Umbilical cord (tissue), 1 donor: ENCODE measurements at regions not wholly inside any gene's neighbourhood (a gene's known extent, or its start where the extent isn't known, plus 50 kb on each side); places are given as distances from the start of the nearest gene placed in this dataset.
"Not testable (repeated sequence)": the region's sequence is repeated elsewhere in the genome, so short reads cannot be mapped to it uniquely, and the experiment has no call there.

Experiments used
- DNase-seq: peaks from one replicate; pipeline ENCODE4 v3.0.0-alpha.2; 2015; ENCODE audit warnings: low spot score

DNA sequence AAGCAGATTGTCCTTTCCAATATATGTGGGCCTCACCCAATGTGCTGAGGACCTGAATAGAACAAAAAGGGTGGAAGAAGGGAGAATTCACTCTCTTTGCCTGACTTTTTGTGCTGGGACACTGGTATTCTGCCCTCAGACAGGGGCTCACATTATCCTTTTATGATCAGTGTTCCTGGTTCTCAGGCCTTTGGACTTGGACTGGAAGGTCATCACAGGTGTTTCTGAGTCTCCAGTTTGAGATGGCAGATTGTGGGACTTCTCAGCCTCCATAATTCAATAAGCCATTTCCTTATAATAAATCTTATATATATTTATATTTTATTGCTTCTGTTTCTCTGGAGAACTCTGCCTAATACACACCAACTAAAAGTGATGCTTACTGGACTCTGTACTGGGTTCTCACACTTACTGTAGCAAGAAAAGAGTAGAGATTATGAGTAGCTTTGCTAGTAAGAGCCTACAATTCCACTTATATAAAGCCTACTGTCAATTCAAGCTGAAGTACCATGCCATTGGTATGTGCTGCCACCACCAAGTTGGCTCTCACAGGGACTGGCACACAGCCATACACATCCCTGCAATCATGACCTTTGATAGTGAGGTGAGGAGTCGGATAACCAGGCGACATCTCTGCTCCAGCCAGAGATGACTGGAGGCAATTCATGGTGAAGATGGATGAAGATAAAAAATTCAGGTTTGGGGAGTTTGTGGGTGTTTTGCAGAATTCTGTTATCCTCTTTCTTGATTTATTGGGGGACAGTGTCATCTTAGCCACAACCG is 130.7 kb upstream of the NR3C1 start:
- no peak for DNase-seq

DNA sequence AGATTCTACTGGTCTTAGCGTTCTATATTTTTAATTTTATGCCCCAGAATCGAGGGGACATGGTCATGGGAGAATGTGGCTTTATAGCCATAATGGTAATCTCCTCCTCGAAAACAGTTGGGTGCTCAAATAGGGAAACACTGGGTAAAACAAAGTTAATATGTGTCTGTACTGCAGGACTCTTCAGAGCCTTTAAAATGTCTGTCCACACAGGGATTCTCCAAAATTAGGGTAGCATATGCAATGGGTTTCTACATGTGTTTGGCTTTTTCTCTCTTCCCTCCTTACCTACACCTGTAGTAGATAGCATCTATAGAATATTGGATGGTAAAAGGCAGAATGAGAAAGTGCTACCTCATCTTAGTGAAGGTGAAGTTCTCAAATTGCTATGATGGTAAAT is 130.0 kb upstream of the NR3C1 start:
- DNase-seq, result no peak

DNA sequence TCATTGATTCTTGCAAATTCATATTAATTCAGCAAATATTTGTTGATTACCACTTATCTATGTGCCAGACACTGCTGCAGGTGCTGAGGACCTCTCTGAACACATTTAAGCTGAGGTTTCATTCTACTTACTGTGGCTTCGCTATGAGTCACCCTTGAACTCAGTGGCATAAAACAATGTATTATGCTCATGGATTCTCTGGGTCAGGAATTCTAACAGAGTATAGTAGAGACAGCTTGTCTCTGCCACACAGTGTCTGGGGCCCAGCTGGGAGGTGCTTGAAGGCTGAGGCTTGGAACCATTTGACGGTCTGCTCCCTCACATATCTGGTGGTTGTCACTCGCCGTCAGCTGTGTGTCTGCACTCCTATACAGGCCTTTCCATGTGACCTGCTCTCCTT is 124.3 kb upstream of the NR3C1 start:
- DNase-seq, result no peak

DNA sequence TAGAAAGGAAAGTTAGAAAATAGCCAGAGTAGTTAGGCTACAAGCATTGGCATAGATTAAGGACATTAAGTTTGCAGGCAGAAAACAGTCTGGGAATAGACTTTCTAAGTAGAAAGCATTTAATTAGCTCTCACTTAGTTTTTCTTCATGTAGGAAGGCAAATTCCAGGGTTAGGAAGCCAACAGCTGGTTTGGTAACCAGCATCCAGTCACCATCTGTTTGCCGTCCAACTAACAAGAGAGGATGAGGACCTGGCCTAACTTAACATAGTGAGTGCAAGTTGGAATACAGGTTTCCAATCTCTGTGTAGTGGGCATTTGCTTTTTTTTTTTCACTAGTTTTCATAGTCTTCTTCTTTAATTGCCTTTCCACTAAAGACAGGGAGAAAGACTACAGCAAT is 121.7 kb upstream of the NR3C1 start:
- no peak for DNase-seq

DNA sequence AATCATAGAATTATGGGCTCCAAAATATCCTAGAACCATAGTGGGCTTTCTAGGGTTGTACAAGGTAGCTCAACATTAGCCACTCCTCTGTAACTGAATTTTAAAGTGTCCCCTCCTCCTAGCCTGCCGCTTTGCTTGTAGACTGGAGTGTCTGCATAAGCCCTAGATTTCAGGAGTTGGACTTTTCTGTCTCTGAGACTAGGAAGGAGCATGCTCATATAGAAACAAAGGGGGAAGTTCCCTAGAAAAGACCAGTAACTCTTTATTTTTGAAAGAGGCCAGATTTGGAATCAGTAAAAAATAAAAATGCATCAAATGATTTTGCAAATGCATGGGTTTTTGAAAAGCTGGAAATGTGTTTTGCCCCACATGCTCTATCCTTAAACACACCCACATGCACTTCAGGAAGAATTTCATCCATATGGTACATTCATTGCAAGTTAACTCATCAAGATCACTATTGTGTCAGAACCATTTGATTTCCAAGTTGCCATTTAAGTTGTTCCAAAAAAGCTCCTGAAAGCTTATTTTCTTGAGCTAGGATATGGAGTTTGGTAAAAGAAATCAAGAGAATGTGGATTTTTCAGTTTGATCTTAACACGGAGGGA is 121.0 kb upstream of the NR3C1 start:
- no peak for DNase-seq

DNA sequence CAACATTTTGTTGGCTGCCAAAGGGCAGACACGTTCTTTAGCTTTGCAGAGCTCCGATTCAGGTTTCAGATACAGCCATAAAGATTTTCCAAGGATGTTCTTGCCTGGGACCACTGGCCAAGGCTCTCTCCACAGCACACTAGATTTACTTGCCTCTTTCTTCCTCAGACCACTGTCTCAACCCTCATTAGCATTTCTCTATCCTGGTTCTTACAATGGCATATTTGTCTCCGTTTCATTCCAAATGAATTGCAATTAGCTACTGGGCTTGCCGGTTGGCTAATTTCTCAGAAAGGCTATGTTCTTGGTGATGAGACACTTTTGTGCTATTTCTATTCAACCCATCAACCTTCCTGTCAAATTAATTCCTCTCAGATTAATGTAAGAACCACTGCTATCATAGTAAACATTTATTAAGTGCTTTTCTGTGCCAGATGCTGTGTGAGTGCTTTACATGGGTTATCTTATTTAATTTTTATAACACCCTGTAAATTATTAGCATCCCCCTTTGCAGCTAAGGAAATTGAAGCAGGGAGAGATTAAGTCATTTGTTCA is 118.4 kb upstream of the NR3C1 start:
- DNase-seq, result no peak

DNA sequence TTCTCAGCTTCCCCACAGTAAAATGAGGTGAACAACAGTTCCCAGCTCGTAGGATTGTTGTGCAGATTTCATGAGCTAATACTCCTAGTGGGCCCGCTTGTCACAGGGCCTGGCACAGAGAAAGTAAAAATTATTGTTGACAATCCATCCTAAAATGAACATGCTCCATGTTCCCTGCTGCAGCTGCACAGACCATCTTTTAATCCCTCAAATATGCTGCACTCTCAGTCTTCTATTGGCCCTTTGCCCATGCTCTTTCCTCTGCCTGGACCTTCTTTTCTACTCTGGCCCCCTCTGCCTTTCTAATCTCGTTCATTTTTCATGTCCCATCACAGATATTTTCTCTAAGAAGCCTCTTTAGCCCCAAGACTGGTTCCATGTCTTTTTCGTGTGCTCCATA is 117.7 kb upstream of the NR3C1 start:
- peak; percentile 50 for DNase-seq

DNA sequence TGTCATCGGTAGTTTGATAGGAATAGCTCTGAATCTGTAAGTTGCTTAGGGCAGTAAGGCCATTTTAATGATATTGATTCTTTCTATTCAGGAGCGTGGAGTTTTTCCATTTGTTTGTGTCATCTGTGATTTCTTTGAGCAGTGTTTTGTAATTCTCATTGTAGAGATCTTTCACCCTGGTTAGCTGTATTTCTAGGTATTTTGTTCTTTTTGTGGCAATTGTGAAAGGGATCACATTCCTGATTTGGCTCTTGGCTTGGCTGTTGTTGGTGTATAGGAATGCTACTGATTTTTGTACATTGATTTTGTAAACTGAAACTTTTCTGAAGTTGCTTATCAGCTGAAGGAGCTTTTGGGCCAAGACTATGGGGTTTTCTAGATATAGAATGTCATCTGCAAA is 115.7 kb upstream of the NR3C1 start:
- not testable (repeated sequence) for DNase-seq

DNA sequence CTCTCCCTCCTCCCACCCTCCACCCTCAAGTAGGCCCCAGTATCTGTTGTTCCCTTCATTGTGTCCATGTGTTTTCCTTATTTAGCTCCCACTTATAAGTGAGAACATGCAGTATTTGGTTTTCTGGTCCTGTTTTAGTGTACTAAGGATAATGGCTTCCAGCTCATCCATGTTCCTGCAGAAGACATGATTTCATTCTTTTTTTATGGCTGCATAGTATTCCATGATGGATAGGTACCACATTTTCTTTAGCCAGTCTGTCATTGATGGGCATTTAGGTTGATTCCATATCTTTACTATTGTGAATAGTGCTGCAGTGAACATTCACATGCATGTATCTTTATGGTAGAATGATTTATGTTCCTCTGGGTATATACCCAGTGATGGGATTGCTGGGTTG is 114.3 kb upstream of the NR3C1 start:
- not testable (repeated sequence) for DNase-seq

DNA sequence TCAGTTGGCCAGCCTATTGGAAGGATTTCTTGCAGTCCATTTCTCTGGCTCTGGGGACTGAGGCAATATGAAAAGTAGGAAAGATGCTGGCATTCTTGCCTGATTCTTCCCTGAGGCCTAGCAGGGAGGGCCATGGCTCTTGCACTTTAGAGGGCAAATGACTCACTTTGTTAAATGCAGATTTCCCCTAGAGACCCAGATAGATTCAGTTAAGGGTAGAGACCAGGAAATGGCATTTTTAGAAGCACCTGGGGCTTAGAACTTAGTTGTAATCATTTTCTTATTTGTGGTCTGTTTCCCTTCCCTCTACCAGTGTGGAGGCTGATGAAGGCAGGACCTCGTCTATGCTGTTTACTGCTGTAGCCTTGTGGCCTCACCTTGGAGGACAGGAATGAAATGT is 112.8 kb upstream of the NR3C1 start:
- no peak for DNase-seq

DNA sequence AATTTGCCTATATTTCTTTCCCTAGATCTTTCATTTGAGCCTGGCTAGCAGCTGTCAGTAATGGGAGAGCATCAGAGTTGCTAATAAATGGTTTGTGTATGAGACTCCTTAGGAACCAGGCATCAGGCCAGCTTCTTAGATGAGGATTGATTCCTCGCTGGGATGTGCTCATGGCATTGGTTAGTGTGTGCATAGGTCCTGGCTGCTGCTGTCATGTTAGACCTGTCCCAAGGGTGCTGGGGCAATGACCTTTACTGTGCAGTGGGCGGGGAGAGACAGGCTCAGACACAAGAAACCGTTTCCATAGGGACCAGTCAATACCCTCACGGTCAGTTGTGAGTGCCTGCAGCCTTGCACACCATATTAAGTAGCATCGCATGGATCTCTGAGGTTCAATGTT is 112.3 kb upstream of the NR3C1 start:
- no peak for DNase-seq

DNA sequence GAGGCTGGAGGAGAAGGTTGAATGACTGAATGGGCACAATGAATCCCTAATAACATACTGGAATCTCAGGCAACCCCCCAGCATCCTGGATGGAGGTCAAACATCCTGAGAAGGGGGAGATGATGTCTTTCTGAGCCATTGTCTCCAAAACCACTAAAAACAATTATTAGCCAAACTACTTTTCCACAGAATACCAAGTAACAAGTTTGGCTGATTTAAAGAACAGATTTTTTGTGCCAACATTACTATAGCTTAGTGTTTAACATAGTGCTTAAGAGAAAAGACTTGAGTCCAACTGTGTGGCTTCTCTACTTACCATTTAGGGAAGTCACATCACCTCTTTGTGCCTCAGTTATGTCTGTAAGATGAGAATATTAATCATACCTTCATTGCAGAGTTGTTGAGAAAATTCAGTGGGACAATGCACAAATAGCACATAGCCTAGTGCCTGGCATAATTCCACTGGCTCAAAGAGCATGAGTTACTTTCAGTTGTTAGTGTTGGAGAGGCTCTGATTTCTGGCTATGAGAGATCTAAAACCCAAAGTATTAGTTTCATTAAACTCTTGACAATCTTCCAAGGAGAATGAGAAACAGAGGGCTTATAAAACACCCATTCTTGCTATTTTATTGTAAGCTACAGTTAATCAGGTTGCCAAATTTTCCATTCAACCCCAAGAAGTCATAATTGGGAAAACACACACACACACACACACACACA is 111.3 kb upstream of the NR3C1 start:
- peak; percentile 41 for DNase-seq

DNA sequence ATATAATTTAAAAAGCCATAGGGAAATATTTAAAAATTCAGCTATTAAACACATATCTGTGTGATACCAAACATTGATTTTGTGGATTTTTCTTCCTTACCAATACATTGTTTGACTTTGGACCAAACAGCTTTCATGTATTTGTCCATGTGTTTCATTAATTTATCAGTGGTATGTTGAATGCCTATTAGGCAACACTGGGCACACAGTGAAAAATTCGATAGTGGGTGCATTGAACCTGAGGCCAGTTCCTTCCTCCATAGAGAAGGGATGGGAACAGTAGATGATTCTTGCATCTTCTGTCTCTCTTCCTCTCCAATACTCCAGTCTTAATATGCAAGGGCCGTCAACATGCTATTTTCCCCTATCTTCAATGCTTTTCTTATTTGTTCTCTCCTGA is 110.2 kb upstream of the NR3C1 start:
- DNase-seq, result no peak

DNA sequence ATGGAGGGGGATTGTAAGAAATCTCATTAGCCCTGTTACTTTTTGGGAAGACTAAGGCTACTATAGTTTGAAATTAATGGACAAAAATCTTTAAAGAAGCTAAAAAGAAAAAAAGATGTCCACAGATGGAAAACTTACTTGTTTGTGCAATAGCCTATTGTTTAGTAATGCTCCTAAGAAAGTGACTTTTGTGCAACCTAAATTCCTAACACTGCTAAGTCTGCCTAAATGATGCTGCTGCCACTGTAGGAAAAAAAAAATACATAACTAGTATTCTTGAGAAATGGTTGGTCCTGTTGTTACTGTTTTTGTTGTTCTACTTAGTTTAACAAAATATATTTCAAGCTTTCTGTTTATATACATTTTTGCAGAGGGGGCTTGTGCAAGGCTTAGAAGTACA is 108.2 kb upstream of the NR3C1 start:
- DNase-seq, result no peak

DNA sequence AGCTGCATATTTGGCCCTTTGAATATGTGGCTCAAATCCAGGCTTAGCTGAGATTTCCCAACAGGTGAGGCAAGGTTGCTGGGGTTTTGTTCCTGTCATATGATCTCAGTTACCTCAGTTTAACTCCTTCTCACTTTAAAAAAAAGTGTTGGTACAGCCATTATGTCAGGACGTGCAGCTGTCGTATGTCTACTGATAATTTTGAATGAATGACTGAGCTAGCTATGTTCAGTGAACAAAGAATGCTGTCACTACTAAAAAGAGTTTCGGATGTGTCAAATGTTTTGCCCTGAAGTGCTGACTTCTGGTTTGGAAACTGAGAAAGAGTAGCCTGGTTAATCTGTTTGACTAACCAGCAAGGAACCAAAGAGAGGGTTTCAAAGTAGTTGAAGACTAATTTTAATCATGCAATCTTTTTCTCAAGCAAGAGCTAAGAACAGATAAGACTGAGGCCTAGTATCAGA is 106.3 kb upstream of the NR3C1 start:
- no peak for DNase-seq

DNA sequence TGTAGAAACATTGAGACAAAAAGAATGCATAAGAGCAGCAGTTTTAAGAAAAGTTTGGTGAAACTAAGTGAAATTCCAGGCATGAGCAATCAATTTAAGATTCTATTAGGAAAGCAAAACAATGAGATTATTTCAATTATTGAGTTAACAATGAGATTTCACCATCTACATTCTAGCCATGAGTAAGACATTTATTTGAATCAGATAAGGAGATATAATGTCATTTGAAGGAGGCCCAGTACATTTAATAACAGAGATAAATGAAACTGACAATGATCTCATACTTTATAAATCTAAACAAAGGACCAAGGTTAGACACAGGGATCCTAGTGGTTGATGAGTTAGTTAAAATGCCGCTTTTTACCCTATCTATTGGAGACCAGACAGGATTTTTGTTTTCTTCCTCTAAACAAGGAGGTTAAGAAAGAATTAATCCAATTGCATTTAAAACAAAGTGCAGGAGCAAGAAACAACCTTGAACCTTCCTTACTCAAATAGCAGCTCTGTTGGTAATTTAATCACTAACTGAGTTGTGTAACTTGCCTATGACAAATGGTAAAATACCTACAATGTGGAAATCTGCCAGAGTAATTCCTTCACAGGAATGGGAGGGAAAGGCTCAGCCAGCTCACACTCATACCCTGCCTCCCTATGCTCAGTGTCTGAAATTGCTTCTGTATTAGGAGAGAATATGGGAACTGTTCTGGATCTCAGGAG is 103.5 kb upstream of the NR3C1 start:
- DNase-seq, result peak; percentile 67

DNA sequence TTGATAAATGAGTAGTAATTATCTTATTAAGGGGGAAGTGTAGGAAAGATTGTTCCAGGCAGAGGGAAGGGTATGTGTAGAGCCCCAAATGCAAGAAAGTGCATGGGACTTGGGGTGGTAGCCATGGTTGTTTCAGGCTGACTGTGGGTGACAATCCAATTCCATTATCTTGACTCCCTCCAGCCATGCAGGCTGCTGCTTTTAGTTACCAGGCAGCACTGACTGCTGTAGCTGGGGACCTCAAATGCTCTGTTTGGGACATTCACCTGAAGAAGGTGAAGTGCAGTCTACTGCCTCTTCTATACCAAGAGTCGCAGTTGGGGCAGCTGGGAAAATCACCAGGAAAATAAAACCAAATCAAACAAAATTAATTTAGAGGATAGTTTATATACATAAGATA is 102.4 kb upstream of the NR3C1 start:
- DNase-seq, result no peak

DNA sequence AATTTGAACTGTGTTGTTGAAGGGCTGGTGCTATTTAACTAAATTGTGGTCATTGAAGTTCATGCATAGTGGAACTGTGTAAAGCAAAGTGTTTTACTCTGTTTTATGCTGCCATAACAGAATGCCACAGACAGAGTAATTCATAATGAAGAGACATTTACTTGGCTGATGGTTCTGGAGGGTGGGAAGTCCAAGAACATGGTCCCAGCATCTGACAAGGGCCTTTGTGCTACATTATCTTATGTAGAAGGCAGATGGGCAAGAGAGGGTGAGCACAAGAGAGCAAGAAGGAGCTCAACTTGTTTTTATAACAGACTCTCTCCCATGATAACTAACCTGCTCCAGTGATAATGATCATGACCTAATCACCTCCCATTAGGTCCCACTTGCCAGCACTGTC is 101.9 kb upstream of the NR3C1 start:
- no peak for DNase-seq

DNA sequence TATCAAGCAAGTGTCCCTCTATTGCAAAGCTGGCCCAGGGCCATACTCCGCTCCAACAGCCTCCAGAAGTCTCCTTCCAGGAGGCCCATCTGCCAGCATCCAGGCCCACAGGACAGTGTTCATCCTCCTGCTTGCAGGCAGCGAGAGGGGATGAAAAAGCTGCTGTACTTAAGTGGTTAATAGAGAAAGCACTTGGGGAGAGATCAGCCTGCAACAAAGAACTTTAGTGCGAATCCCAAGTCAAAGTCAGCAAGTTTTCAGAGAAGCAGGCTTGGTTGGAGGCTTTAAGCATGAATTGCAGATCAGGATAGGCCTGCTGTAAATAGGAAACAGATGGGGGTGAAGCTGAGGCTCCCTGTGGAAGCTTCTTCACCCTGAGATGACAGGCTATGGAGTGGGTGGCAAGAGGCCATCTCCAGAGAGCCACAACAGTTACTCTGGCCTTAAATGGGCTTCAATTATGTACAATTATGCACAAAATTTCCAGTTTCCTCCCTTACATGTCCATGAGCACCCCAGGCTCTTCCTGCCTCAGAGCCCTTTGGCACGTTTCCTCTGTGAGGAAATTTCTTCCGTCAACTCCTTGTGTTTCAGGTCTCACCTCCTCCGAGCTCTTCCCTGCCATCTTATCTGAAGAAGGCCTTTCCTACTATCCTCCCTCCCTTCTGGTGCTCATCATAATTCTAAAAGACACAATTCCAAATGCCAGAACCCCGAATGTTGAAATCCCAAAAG is 98.0 kb upstream of the NR3C1 start:
- peak; percentile 77 for DNase-seq

DNA sequence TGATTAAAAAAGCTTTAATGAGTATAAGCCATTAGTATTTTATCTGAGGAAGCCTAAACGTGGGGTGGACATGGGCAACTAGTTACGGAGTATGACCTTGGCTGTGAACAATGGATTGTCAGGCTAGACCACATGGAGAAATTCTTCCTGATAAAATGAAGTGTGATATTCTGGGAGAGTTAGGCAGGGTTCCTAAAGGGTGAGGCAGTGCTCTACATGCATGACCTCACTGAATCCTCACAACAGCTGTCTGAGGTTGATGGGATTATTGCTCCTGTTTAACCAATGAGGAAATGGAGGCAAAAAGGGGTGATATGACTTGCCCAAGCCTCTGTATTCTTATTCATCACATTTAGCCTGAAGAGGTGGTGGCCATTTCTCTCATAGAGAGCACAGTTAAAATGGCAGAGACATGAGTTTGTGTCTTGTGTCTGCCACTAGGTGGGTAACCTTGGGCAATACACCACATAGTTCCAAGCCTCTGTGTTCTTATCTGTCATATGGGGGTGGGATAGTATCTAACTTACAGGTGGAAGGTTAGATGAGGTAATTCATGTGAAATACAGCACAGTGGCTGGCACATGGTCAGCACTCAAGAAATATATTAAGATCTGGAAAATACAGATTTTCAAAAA is 96.1 kb upstream of the NR3C1 start:
- DNase-seq, result no peak

DNA sequence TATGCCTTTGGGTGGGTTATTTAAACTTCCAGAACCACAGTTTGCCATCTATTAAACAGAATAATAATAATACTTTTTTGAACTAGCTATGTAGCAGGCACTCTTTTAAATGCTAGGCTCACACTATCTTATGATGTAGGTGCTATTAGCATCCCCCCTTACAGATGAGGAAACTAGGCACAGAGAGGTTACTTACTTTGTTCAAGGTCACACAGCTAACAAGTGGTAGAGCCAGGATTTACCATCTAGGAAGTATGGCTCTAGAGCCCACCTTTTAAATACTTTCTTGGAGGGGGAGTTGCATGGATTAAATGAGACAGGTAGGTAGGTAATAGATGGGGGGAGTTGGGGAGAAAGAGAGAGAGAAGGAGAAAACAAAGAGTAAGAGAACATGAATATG is 95.3 kb upstream of the NR3C1 start:
- DNase-seq, result no peak
